Liver (tissue), 7 donors: ENCODE measurements at regions not wholly inside any gene's neighbourhood (a gene's known extent, or its start where the extent isn't known, plus 50 kb on each side); places are given as distances from the start of the nearest gene placed in this dataset.

Experiments used
- DNase-seq: peaks from one replicate; pipeline ENCODE4 v3.0.0-alpha.2; 2017; ENCODE audit warnings: low spot score
- H3K27ac ChIP-seq, 2 donors: one replicate each; pipeline ENCODE4 v1.7.0; 2013; ENCODE audit warnings: inconsistent platforms in 2 of 2, low read length in 2 of 2, control low read depth in 1 of 2, low read depth in 1 of 2, mild to moderate bottlenecking in 1 of 2
- H3K27me3 ChIP-seq, 4 donors: one replicate each; pipeline versions ENCODE4 v1.6.1 to v1.7.0; 2013; ENCODE audit warnings: low read length in 3 of 4, inconsistent platforms in 1 of 4, mild to moderate bottlenecking in 1 of 4, moderate library complexity in 1 of 4; ENCODE audit not compliant: control insufficient read depth in 4 of 4, insufficient read depth in 4 of 4
- H3K36me3 ChIP-seq, 4 donors: one replicate each; pipeline versions ENCODE4 v1.6.1 to v1.7.0; 2013; ENCODE audit warnings: low read length in 3 of 4, mild to moderate bottlenecking in 3 of 4, low read depth in 1 of 4, moderate library complexity in 1 of 4; ENCODE audit not compliant: control insufficient read depth in 4 of 4, insufficient read depth in 3 of 4
- H3K4me1 ChIP-seq, 4 donors: one replicate each; pipeline versions ENCODE4 v1.6.1 to v1.7.0; 2013; ENCODE audit warnings: low read length in 3 of 4, mild to moderate bottlenecking in 3 of 4, moderate library complexity in 1 of 4; ENCODE audit not compliant: control insufficient read depth in 4 of 4, insufficient read depth in 4 of 4
- H3K4me3 ChIP-seq, 3 donors: one replicate each; pipeline versions ENCODE4 v1.6.1 to v1.7.0; 2013; ENCODE audit warnings: low read length in 3 of 3, control low read depth in 1 of 3, low read depth in 1 of 3, mild to moderate bottlenecking in 1 of 3
- H3K9ac ChIP-seq, 2 donors: one replicate each; pipeline ENCODE4 v1.7.0; 2013; ENCODE audit warnings: low read length in 2 of 2, mild to moderate bottlenecking in 2 of 2, moderate library complexity in 2 of 2, control low read depth in 1 of 2, low read depth in 1 of 2
- H3K9me3 ChIP-seq, 4 donors: one replicate each; pipeline versions ENCODE4 v1.6.1 to v1.7.0; 2013; ENCODE audit warnings: low read length in 3 of 4; ENCODE audit not compliant: control insufficient read depth in 4 of 4
- ATF3 ChIP-seq: IDR thresholded peaks from 2 replicates; pipeline ENCODE4 v1.6.1; 2016; ENCODE audit warnings: antibody characterized with exemption
- EGR1 ChIP-seq, 2 donors: IDR thresholded peaks; 2 replicates each; pipeline ENCODE4 v1.6.1; 2016 to 2018; ENCODE audit warnings: antibody characterized with exemption in 2 of 2, low read depth in 2 of 2
- FOXA1 ChIP-seq: IDR thresholded peaks from 2 replicates; pipeline ENCODE4 v1.6.1; 2016; ENCODE audit warnings: antibody characterized with exemption
- FOXA2 ChIP-seq: IDR thresholded peaks from 2 replicates; pipeline ENCODE4 v1.6.1; 2016; ENCODE audit warnings: antibody characterized with exemption
- GABPA ChIP-seq, 2 donors: IDR thresholded peaks in 1 of 2; conservative IDR thresholded peaks in 1 of 2; 2 replicates each; pipeline ENCODE4 v1.6.1; 2016; ENCODE audit warnings: antibody characterized with exemption in 2 of 2, mild to moderate bottlenecking in 1 of 2, moderate library complexity in 1 of 2
- HNF4A ChIP-seq, 2 donors: conservative IDR thresholded peaks; 2 replicates each; pipeline ENCODE4 v1.6.1; 2016; ENCODE audit warnings: antibody characterized with exemption in 2 of 2, mild to moderate bottlenecking in 2 of 2
- HNF4G ChIP-seq: IDR thresholded peaks from 2 replicates; pipeline ENCODE4 v1.6.1; 2016; ENCODE audit warnings: antibody characterized with exemption
- JUND ChIP-seq, 2 donors: IDR thresholded peaks; 2 replicates each; pipeline ENCODE4 v1.6.1; 2016; ENCODE audit warnings: antibody characterized with exemption in 2 of 2
- NR2F2 ChIP-seq: IDR thresholded peaks from 2 replicates; pipeline ENCODE4 v1.6.1; 2016; ENCODE audit warnings: antibody characterized with exemption
- RAD21 ChIP-seq, 2 donors: IDR thresholded peaks; 2 replicates each; pipeline ENCODE4 v1.6.1; 2016; ENCODE audit warnings: antibody characterized with exemption in 2 of 2, mild to moderate bottlenecking in 2 of 2
- RXRA ChIP-seq, 2 donors: IDR thresholded peaks; 2 replicates each; pipeline ENCODE4 v1.6.1; 2017 to 2018; ENCODE audit warnings: antibody characterized with exemption in 2 of 2, mild to moderate bottlenecking in 1 of 2
- SP1 ChIP-seq: IDR thresholded peaks from 2 replicates; pipeline ENCODE4 v1.6.1; 2018; ENCODE audit warnings: antibody characterized with exemption, mild to moderate bottlenecking
- TAF1 ChIP-seq: conservative IDR thresholded peaks from 2 replicates; pipeline ENCODE4 v1.6.1; 2016; ENCODE audit warnings: antibody characterized with exemption, mild to moderate bottlenecking
- YY1 ChIP-seq: IDR thresholded peaks from 2 replicates; pipeline ENCODE4 v1.6.1; 2016; ENCODE audit warnings: antibody characterized with exemption, mild to moderate bottlenecking
- ZBTB33 ChIP-seq: IDR thresholded peaks from 2 replicates; pipeline ENCODE4 v1.6.1; 2016; ENCODE audit warnings: antibody characterized with exemption
- WGBS: extraction: QIAGEN DNeasy Blood & Tissue Kit; methylation state at CpG from one replicate; pipeline ENCODE4 v1.1.7; 2013; 5-methylcytosine and 5-hydroxymethylcytosine counted together
- TF ChIP-seq, protein P1 (sequence below): IDR thresholded peaks from 2 replicates; pipeline ENCODE4 v1.6.1; 2016; ENCODE audit warnings: antibody characterized with exemption
- TF ChIP-seq, protein P2 (sequence below): IDR thresholded peaks from 2 replicates; pipeline ENCODE4 v1.6.1; 2016; ENCODE audit warnings: antibody characterized with exemption, mild to moderate bottlenecking
- donor health status: healthy.
- donor health status: healthy.
- donor health status: healthy.
- donor health status: healthy.

DNA sequence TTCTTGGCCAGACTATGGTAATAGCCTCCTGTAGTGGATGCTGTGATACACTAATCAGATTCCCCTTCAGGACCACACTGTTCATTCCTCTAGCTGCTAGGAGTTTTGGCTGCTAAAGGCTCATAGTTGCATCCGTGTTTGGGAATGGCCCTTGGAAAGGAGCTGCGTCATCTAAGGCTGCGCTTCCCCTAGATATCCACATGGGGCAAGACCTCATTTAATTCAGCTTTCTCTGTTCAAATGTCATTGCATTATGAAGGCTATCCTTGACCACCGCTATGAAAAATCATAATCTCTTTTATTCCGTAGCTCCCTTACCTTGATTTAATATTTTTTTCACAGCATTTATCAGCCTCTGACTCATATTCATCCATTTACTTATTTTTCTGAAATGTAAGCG is 258.3 kb upstream of the NR4A3 start:
- H3K9ac ChIP-seq: no peak overlapping the region
- H3K4me1 ChIP-seq: no peaks in the 10 kb centered on the region
- 78% methylated on average over 6 of the region's 6 CpGs for WGBS
- TF ChIP-seq RXRA (IDR thresholded peaks at IDR 0.05): no peak
- no peak for TF ChIP-seq GABPA (IDR thresholded peaks at IDR 0.05 in 1 of 2, conservative IDR thresholded peaks at IDR 0.05 in 1 of 2)
- no peak for TF ChIP-seq ZBTB33
- no peak for TF ChIP-seq TAF1
- TF ChIP-seq, protein P1, sequence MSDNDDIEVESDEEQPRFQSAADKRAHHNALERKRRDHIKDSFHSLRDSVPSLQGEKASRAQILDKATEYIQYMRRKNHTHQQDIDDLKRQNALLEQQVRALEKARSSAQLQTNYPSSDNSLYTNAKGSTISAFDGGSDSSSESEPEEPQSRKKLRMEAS: no peak
- TF ChIP-seq FOXA1: no peak
- TF ChIP-seq EGR1 (IDR thresholded peaks at IDR 0.05; ENCODE audit: low read depth in 2 of 2): no peak
- no peak for TF ChIP-seq RAD21 (IDR thresholded peaks at IDR 0.05)
- no peak for TF ChIP-seq HNF4A (conservative IDR thresholded peaks at IDR 0.05)
- no peaks in the 10 kb centered on the region for H3K9me3 ChIP-seq
- no peaks in the 10 kb centered on the region for H3K36me3 ChIP-seq
- H3K4me3 ChIP-seq: no peak overlapping the region
- DNase-seq: no peak
- no peak overlapping the region for H3K27ac ChIP-seq
- no peaks in the 10 kb centered on the region for H3K27me3 ChIP-seq

- Histone ChIP-seq H3K9ac (no peak overlapping the region), H3K4me3 (no peak overlapping the region), H3K27ac (no peak overlapping the region), H3K9me3 (no peaks in the 10 kb centered on the region), H3K27me3 (no peaks in the 10 kb centered on the region), H3K4me1 (no peaks in the 10 kb centered on the region), H3K36me3 (no peaks in the 10 kb centered on the region)
- TF ChIP-seq HNF4G: no peak
- no peak for TF ChIP-seq RXRA (IDR thresholded peaks at IDR 0.05)
- TF ChIP-seq, protein P1: no peak
- TF ChIP-seq SP1: no peak
- TF ChIP-seq HNF4A (conservative IDR thresholded peaks at IDR 0.05): no peak
- no peak for TF ChIP-seq NR2F2
- no peak for TF ChIP-seq YY1
- no peak for TF ChIP-seq ZBTB33
- TF ChIP-seq EGR1 (IDR thresholded peaks at IDR 0.05; ENCODE audit: low read depth in 2 of 2): no peak
- TF ChIP-seq RAD21 (IDR thresholded peaks at IDR 0.05): no peak
- no peak for TF ChIP-seq FOXA2
- no peak for TF ChIP-seq ATF3
- TF ChIP-seq, protein P2, sequence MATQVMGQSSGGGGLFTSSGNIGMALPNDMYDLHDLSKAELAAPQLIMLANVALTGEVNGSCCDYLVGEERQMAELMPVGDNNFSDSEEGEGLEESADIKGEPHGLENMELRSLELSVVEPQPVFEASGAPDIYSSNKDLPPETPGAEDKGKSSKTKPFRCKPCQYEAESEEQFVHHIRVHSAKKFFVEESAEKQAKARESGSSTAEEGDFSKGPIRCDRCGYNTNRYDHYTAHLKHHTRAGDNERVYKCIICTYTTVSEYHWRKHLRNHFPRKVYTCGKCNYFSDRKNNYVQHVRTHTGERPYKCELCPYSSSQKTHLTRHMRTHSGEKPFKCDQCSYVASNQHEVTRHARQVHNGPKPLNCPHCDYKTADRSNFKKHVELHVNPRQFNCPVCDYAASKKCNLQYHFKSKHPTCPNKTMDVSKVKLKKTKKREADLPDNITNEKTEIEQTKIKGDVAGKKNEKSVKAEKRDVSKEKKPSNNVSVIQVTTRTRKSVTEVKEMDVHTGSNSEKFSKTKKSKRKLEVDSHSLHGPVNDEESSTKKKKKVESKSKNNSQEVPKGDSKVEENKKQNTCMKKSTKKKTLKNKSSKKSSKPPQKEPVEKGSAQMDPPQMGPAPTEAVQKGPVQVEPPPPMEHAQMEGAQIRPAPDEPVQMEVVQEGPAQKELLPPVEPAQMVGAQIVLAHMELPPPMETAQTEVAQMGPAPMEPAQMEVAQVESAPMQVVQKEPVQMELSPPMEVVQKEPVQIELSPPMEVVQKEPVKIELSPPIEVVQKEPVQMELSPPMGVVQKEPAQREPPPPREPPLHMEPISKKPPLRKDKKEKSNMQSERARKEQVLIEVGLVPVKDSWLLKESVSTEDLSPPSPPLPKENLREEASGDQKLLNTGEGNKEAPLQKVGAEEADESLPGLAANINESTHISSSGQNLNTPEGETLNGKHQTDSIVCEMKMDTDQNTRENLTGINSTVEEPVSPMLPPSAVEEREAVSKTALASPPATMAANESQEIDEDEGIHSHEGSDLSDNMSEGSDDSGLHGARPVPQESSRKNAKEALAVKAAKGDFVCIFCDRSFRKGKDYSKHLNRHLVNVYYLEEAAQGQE: no peak
- TF ChIP-seq TAF1: no peak
- no peak for TF ChIP-seq JUND (IDR thresholded peaks at IDR 0.05)
- TF ChIP-seq GABPA (IDR thresholded peaks at IDR 0.05 in 1 of 2, conservative IDR thresholded peaks at IDR 0.05 in 1 of 2): no peak
- WGBS: 85% methylated on average over 8 of the region's 8 CpGs
- no peak for DNase-seq
These were observed 256.5 kb upstream of the NR4A3 start for GRCh38 chr9:99565203-99565602.
